Endodermal cell (in vitro differentiated cells): ENCODE measurements at regions not wholly inside any gene's neighbourhood (a gene's known extent, or its start where the extent isn't known, plus 50 kb on each side); places are given as distances from the start of the nearest gene placed in this dataset.

Experiments used
- DNase-seq: peaks from one replicate; pipeline ENCODE4 v3.0.0-alpha.2; 2017
- H3K27ac ChIP-seq: 2 replicates; pipeline ENCODE4 v1.5.1; 2013; ENCODE audit warnings: mild to moderate bottlenecking, low read depth, low read length, moderate library complexity
- H3K27me3 ChIP-seq: 2 replicates; pipeline ENCODE4 v1.6.1; 2013; ENCODE audit warnings: mild to moderate bottlenecking, low read length, moderate library complexity; ENCODE audit not compliant: insufficient read depth, control insufficient read depth, poor library complexity, severe bottlenecking
- H3K36me3 ChIP-seq: 2 replicates; pipeline ENCODE4 v1.7.0; 2013; ENCODE audit warnings: mild to moderate bottlenecking, low read length, moderate library complexity; ENCODE audit not compliant: control insufficient read depth, insufficient read depth
- H3K4me1 ChIP-seq: one replicate; pipeline ENCODE4 v1.7.0; 2013; ENCODE audit warnings: low read length; ENCODE audit not compliant: control insufficient read depth, insufficient read depth
- H3K4me3 ChIP-seq: 2 replicates; pipeline ENCODE4 v1.5.1; 2013; ENCODE audit warnings: mild to moderate bottlenecking, low read length, moderate library complexity
- H3K9ac ChIP-seq: 2 replicates; pipeline ENCODE4 v1.6.1; 2013; ENCODE audit warnings: mild to moderate bottlenecking, low read length, moderate library complexity; ENCODE audit not compliant: poor library complexity, severe bottlenecking; ENCODE audit errors: extremely low read depth
- H3K9me3 ChIP-seq: 2 replicates; pipeline ENCODE4 v1.6.1; 2013; ENCODE audit warnings: mild to moderate bottlenecking, low read length, moderate library complexity; ENCODE audit not compliant: control insufficient read depth
- H3K27ac Mint-ChIP-seq: 2 replicates; pipeline ENCODE4 v1.8.0; 2020; ENCODE audit warnings: mixed read lengths
- H3K27me3 Mint-ChIP-seq: 2 replicates; pipeline ENCODE4 v1.8.0; 2021; ENCODE audit warnings: mild to moderate bottlenecking, mixed read lengths; ENCODE audit not compliant: insufficient read depth
- H3K36me3 Mint-ChIP-seq: 2 replicates; pipeline ENCODE4 v1.8.0; 2020; ENCODE audit warnings: low read depth, mixed read lengths
- H3K4me1 Mint-ChIP-seq: 2 replicates; pipeline ENCODE4 v1.8.0; 2020; ENCODE audit warnings: mixed read lengths
- H3K4me3 Mint-ChIP-seq: 2 replicates; pipeline ENCODE4 v1.8.0; 2020; ENCODE audit warnings: mild to moderate bottlenecking, moderate library complexity, mixed read lengths
- H3K9me3 Mint-ChIP-seq: 2 replicates; pipeline ENCODE4 v1.8.0; 2020; ENCODE audit warnings: mild to moderate bottlenecking, mixed read lengths
- CTCF ChIP-seq: fragments of 200-600 bp; sonication (generic); conservative IDR thresholded peaks from 2 replicates; pipeline ENCODE4 v1.5.0; 2021; ENCODE audit warnings: antibody characterized with exemption, mild to moderate bottlenecking
- whole genome bisulfite sequencing, 2 experiments: methylation state at CpG; one replicate each; pipeline versions ENCODE4 v1.1.5 to v1.1.7; 2013; ENCODE audit warnings: missing lambda C conversion rate in 2 of 2, mixed read lengths in 1 of 2; ENCODE audit not compliant: insufficient coverage in 1 of 2, insufficient read length in 1 of 2; 5-methylcytosine and 5-hydroxymethylcytosine counted together

- Histone ChIP-seq H3K27ac (no peak overlapping the region), H3K36me3 (no peaks in the 10 kb centered on the region), H3K9me3 (peaks cover 17% of the 10 kb centered on the region), H3K4me3 (no peak overlapping the region), H3K9ac (no peak overlapping the region), H3K4me1 (no peaks in the 10 kb centered on the region), H3K27me3 (peaks cover 6% of the 10 kb centered on the region)
- H3K27me3 Mint-ChIP-seq: peaks cover 4% of the 10 kb centered on the region
- no peaks in the 10 kb centered on the region for H3K4me1 Mint-ChIP-seq
- 88 to 89% methylated on average over 6 to 8 of the region's 8 CpGs for WGBS, 2 experiments
- H3K27ac Mint-ChIP-seq: no peak overlapping the region
- H3K4me3 Mint-ChIP-seq: no peak overlapping the region
- no peak for DNase-seq
- no peak for TF ChIP-seq CTCF
- H3K36me3 Mint-ChIP-seq: no peaks in the 10 kb centered on the region
- peaks cover 19% of the 10 kb centered on the region for H3K9me3 Mint-ChIP-seq
Observed at GRCh38 chr21:35738347-35738961, 321.9 kb downstream of the SETD4 start.

- no peak overlapping the region for H3K4me3 Mint-ChIP-seq
- no peaks in the 10 kb centered on the region for H3K36me3 ChIP-seq
- H3K27me3 ChIP-seq: peaks cover under 1% of the 10 kb centered on the region
- H3K4me3 ChIP-seq: no peak overlapping the region
- no peaks in the 10 kb centered on the region for H3K4me1 ChIP-seq
- H3K9me3 Mint-ChIP-seq: peaks cover 19% of the 10 kb centered on the region
- H3K27ac Mint-ChIP-seq: no peak overlapping the region
- no peaks in the 10 kb centered on the region for H3K36me3 Mint-ChIP-seq
- no peak for DNase-seq
- TF ChIP-seq CTCF: no peak
- peaks cover 17% of the 10 kb centered on the region for H3K9me3 ChIP-seq
- no peak overlapping the region for H3K27ac ChIP-seq
- H3K27me3 Mint-ChIP-seq: no peaks in the 10 kb centered on the region
- no peak overlapping the region for H3K9ac ChIP-seq
- H3K4me1 Mint-ChIP-seq: no peaks in the 10 kb centered on the region
- WGBS, 2 experiments: 94 to 98% methylated on average over 6 of the region's 6 CpGs
Observed at GRCh38 chr21:35737899-35738346, 322.4 kb downstream of the SETD4 start.

- H3K9ac ChIP-seq: no peak overlapping the region
- WGBS, 2 experiments: 93% methylated on average over 4 of the region's 4 CpGs; no CpG with 5 or more reads in 1 of the 2 experiments
- H3K4me1 ChIP-seq: no peaks in the 10 kb centered on the region
- peaks cover 17% of the 10 kb centered on the region for H3K9me3 ChIP-seq
- Mint-ChIP-seq H3K9me3 (peaks cover 19% of the 10 kb centered on the region), H3K4me1 (no peaks in the 10 kb centered on the region), H3K4me3 (no peak overlapping the region), H3K27me3 (peaks cover 1% of the 10 kb centered on the region), H3K27ac (no peak overlapping the region), H3K36me3 (no peaks in the 10 kb centered on the region)
- no peak overlapping the region for H3K4me3 ChIP-seq
- H3K27ac ChIP-seq: no peak overlapping the region
- TF ChIP-seq CTCF: no peak
- H3K36me3 ChIP-seq: no peaks in the 10 kb centered on the region
- H3K27me3 ChIP-seq: no peaks in the 10 kb centered on the region
- DNase-seq: no peak
Observed at GRCh38 chr21:35737449-35737848, 322.9 kb downstream of the SETD4 start.
